Panc1 (cell line): ENCODE measurements at regions not wholly inside any gene's neighbourhood (a gene's known extent, or its start where the extent isn't known, plus 50 kb on each side); places are given as distances from the start of the nearest gene placed in this dataset.

ENCODE experiments used
- ATAC-seq: fragments of 200-7000 bp; cut with Tn5 transposase; 2 replicates; pipeline ENCODE4 v1.9.1; 2020; ENCODE audit warnings: mild to moderate bottlenecking, moderate library complexity
- BruUV-seq: library from RNA; stranded (reverse); fragments of 400-500 nt; replicated peaks from 2 replicates; lab custom pipeline; 2021; lab: Mats Ljungman, UMichigan
- CTCF ChIA-PET: fragments of 300-600 bp; sonication (Branson Sonifier 250); formaldehyde crosslinking; loops from one replicate; lab custom pipeline; 2022; ENCODE audit warnings: antibody characterized with exemption; lab: Charles Lee
- POLR2A ChIA-PET: fragments of 300-600 bp; sonication (Branson Sonifier 250); formaldehyde crosslinking; loops from one replicate; lab custom pipeline; 2022; ENCODE audit warnings: antibody characterized with exemption; lab: Charles Lee
- DNase-seq: peaks from one replicate; pipeline ENCODE4 v3.0.0-alpha.2; 2010; ENCODE audit warnings: low read depth, low spot score
- H3K27ac ChIP-seq: 2 replicates; pipeline ENCODE4 v1.5.1; 2011; ENCODE audit warnings: mild to moderate bottlenecking, low read length, inconsistent platforms
- H3K27me3 ChIP-seq: fragments of 200-500 bp; sonication (Bioruptor generic); 2 replicates; pipeline ENCODE4 v1.6.0; 2014; ENCODE audit warnings: low read length, inconsistent platforms; ENCODE audit not compliant: control insufficient read depth, insufficient read depth
- H3K36me3 ChIP-seq: fragments of 200-500 bp; sonication (Bioruptor generic); 2 replicates; pipeline ENCODE4 v1.5.1; 2014; ENCODE audit warnings: inconsistent platforms, mild to moderate bottlenecking, low read length, moderate library complexity; ENCODE audit not compliant: control insufficient read depth, insufficient read depth
- H3K4me1 ChIP-seq: 2 replicates; pipeline ENCODE4 v1.5.1; 2011; ENCODE audit warnings: inconsistent platforms, mild to moderate bottlenecking, low read length, moderate library complexity; ENCODE audit not compliant: control insufficient read depth, insufficient read depth
- H3K4me3 ChIP-seq, 2 experiments: 2 replicates each; pipeline ENCODE4 v1.5.1; 2011 to 2012; ENCODE audit warnings: low read depth in 2 of 2, low read length in 2 of 2, mild to moderate bottlenecking in 2 of 2, inconsistent platforms in 1 of 2, moderate library complexity in 1 of 2
- H3K9me3 ChIP-seq: fragments of 200-500 bp; sonication (Bioruptor generic); 2 replicates; pipeline ENCODE4 v1.5.1; 2014; ENCODE audit warnings: low read depth, mild to moderate bottlenecking, inconsistent platforms, low read length, moderate library complexity; ENCODE audit not compliant: control insufficient read depth, insufficient read depth
- POLR2AphosphoS5 ChIP-seq: IDR thresholded peaks from 2 replicates; pipeline ENCODE4 v1.6.1; 2012; ENCODE audit warnings: mild to moderate bottlenecking, low read depth, low read length, moderate library complexity
- SIN3A ChIP-seq: IDR thresholded peaks from 2 replicates; pipeline ENCODE4 v1.6.1; 2012; ENCODE audit warnings: low read depth, mild to moderate bottlenecking, low read length, moderate library complexity, borderline replicate concordance; ENCODE audit not compliant: insufficient read depth
- TCF7L2 ChIP-seq: IDR thresholded peaks from 2 replicates; pipeline ENCODE4 v1.6.1; 2011; ENCODE audit warnings: mild to moderate bottlenecking, low read depth, low read length, inconsistent platforms
- in situ Hi-C: cut with HindIII; loops from 2 replicates; pipeline ENCODE4 v1.10.0; 2016; ENCODE audit warnings: low sequenced_read_pairs, low pct_unique_long_range_greater_than_20kb
- intact Hi-C: fragments of 100-400 bp; cut with micrococcal nuclease; formaldehyde crosslinking; loops from one replicate; pipeline ENCODE4 v1.10.0; 2022; ENCODE audit not compliant: unreplicated experiment
- TF ChIP-seq, protein P1 (sequence below): fragments of 450-650 bp; IDR thresholded peaks from 2 replicates; pipeline ENCODE4 v1.5.1; 2017; ENCODE audit warnings: mild to moderate bottlenecking
- TF ChIP-seq, protein P2 (sequence below), 2 experiments: IDR thresholded peaks; 2 replicates each; pipeline ENCODE4 v1.6.1; 2011 to 2012; ENCODE audit warnings: low read depth in 2 of 2, control low read depth in 1 of 2, low read length in 1 of 2, mild to moderate bottlenecking in 1 of 2, moderate library complexity in 1 of 2; ENCODE audit not compliant: insufficient read depth in 1 of 2

DNA sequence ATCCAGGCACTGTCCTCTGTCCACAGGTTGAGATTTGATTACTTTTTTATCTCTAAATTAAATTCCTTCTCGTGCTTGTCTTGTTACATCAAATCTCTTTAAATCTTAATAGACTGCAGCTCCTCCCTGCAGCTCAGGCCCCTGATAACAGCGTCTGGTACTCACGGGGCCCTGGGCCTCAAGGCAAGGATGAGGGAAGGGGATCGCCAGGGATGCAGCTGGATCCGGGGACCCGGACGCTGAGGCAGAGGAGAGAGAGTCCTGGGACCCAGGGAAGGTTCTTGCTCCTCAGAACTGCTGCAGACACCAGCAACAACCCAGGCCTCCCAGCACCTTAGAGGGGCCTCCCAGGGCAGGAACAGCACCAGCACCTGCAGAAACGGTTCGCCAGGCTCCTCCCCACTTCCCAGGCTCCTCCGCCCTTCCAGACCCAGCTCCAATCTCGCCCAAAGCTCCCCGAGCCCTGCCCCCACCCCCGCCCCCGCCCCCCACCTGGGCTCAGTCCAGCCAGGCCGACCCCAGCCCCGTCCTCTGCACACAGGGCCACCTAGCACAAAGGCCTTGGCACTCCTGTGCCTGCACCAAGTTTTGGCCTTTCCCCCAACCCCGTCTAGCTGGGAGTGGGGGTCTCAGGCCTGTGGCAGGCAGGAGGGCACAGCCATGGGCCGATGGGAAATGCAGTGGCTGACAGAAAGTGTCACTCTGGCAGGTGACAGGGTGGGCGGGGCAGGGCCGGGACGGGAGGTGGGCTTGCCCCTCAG lies 60.3 kb upstream of the GALNT9 start:
- in situ Hi-C loops (no loop called here), intact Hi-C loops (loop anchor here (10.0 kb wide), 1 partner anchor 105 kb away; no protein-coding TSS in a partner anchor)
- DNase-seq, result no peak
- Histone ChIP-seq H3K4me3 (no peak overlapping the region), H3K27ac (no peak overlapping the region), H3K4me1 (no peaks in the 10 kb centered on the region), H3K27me3 (peaks cover 10% of the 10 kb centered on the region), H3K9me3 (no peaks in the 10 kb centered on the region), H3K36me3 (no peaks in the 10 kb centered on the region)
- no peak for ATAC-seq
- POLR2A ChIA-PET, result no interaction called here
- no TSS peak for BruUV-seq
- CTCF ChIA-PET, result no interaction called here
- TF ChIP-seq, protein P1, sequence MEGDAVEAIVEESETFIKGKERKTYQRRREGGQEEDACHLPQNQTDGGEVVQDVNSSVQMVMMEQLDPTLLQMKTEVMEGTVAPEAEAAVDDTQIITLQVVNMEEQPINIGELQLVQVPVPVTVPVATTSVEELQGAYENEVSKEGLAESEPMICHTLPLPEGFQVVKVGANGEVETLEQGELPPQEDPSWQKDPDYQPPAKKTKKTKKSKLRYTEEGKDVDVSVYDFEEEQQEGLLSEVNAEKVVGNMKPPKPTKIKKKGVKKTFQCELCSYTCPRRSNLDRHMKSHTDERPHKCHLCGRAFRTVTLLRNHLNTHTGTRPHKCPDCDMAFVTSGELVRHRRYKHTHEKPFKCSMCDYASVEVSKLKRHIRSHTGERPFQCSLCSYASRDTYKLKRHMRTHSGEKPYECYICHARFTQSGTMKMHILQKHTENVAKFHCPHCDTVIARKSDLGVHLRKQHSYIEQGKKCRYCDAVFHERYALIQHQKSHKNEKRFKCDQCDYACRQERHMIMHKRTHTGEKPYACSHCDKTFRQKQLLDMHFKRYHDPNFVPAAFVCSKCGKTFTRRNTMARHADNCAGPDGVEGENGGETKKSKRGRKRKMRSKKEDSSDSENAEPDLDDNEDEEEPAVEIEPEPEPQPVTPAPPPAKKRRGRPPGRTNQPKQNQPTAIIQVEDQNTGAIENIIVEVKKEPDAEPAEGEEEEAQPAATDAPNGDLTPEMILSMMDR, result no peak
- TF ChIP-seq, protein P2, sequence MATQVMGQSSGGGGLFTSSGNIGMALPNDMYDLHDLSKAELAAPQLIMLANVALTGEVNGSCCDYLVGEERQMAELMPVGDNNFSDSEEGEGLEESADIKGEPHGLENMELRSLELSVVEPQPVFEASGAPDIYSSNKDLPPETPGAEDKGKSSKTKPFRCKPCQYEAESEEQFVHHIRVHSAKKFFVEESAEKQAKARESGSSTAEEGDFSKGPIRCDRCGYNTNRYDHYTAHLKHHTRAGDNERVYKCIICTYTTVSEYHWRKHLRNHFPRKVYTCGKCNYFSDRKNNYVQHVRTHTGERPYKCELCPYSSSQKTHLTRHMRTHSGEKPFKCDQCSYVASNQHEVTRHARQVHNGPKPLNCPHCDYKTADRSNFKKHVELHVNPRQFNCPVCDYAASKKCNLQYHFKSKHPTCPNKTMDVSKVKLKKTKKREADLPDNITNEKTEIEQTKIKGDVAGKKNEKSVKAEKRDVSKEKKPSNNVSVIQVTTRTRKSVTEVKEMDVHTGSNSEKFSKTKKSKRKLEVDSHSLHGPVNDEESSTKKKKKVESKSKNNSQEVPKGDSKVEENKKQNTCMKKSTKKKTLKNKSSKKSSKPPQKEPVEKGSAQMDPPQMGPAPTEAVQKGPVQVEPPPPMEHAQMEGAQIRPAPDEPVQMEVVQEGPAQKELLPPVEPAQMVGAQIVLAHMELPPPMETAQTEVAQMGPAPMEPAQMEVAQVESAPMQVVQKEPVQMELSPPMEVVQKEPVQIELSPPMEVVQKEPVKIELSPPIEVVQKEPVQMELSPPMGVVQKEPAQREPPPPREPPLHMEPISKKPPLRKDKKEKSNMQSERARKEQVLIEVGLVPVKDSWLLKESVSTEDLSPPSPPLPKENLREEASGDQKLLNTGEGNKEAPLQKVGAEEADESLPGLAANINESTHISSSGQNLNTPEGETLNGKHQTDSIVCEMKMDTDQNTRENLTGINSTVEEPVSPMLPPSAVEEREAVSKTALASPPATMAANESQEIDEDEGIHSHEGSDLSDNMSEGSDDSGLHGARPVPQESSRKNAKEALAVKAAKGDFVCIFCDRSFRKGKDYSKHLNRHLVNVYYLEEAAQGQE (IDR thresholded peaks at IDR 0.05; ENCODE audit: insufficient read depth in 1 of 2, low read depth in 2 of 2, low read length in 1 of 2), result no peak
- TF ChIP-seq SIN3A (no peak), POLR2AphosphoS5 (no peak)

- ChIA-PET POLR2A (no interaction called here), CTCF (no interaction called here)
- ATAC-seq, result no peak
- peaks cover 10% of the 10 kb centered on the region for H3K27me3 ChIP-seq
- DNase-seq, result no peak
- no TSS peak for BruUV-seq
- no peaks in the 10 kb centered on the region for H3K36me3 ChIP-seq
- H3K4me3 ChIP-seq, result no peak overlapping the region
- H3K4me1 ChIP-seq, result no peaks in the 10 kb centered on the region
- no peak overlapping the region for H3K27ac ChIP-seq
- intact Hi-C loops, result loop anchor here (10.0 kb wide), 1 partner anchor 104 kb away; no protein-coding TSS in a partner anchor
- TF ChIP-seq TCF7L2 (no peak), POLR2AphosphoS5 (no peak), SIN3A (no peak)
- TF ChIP-seq, protein P2 (IDR thresholded peaks at IDR 0.05; ENCODE audit: insufficient read depth in 1 of 2, low read depth in 2 of 2, low read length in 1 of 2), result no peak
- TF ChIP-seq, protein P1, result no peak
- in situ Hi-C loops, result no loop called here
- no peaks in the 10 kb centered on the region for H3K9me3 ChIP-seq
These were observed 59.6 kb upstream of the GALNT9 start for GRCh38 chr12:132389026-132389425.
